GM20431 (cell line): ENCODE measurements at regions not wholly inside any gene's neighbourhood (a gene's known extent, or its start where the extent isn't known, plus 50 kb on each side); places are given as distances from the start of the nearest gene placed in this dataset.

Experiments
- in situ Hi-C: fragments of 300-500 bp; cut with MseI, MboI; formaldehyde crosslinking; loops from one replicate; pipeline ENCODE4 v1.15.0; 2020; ENCODE audit warnings: low sequenced_read_pairs; ENCODE audit not compliant: unreplicated experiment

- in situ Hi-C loops = no loop called here
Measured at GRCh38 chr11:15645201-15645600, 530.5 kb downstream of the INSC start.

- in situ Hi-C loops = no loop called here
Measured at GRCh38 chr11:15649371-15650104, 534.8 kb downstream of the INSC start.

- in situ Hi-C loops = no loop called here
Measured at GRCh38 chr11:15650105-15650938, 535.6 kb downstream of the INSC start.

GRCh38 chr11:15651033-15651432 lies 536.3 kb downstream of the INSC start:
- in situ Hi-C loops = no loop called here

- in situ Hi-C loops = no loop called here
Measured at GRCh38 chr11:15651816-15652215, 537.1 kb downstream of the INSC start.

- in situ Hi-C loops = no loop called here
Measured at GRCh38 chr11:15653191-15653710, 538.5 kb downstream of the INSC start.

- in situ Hi-C loops = no loop called here
Measured at GRCh38 chr11:15654451-15654850, 539.7 kb downstream of the INSC start.

- in situ Hi-C loops = no loop called here
Measured at GRCh38 chr11:15655552-15655951, 540.8 kb downstream of the INSC start.

- in situ Hi-C loops = no loop called here
Measured at GRCh38 chr11:15657264-15657663, 542.5 kb downstream of the INSC start.

GRCh38 chr11:15660496-15660895 lies 545.8 kb downstream of the INSC start:
- in situ Hi-C loops = no loop called here

- in situ Hi-C loops = no loop called here
Measured at GRCh38 chr11:15662285-15662684, 547.6 kb downstream of the INSC start.

- in situ Hi-C loops = no loop called here
Measured at GRCh38 chr11:15663777-15664218, 549.1 kb downstream of the INSC start.

- in situ Hi-C loops = no loop called here
Measured at GRCh38 chr11:15665368-15665871, 550.7 kb downstream of the INSC start.

- in situ Hi-C loops = no loop called here
Measured at GRCh38 chr11:15667127-15667725, 552.5 kb downstream of the INSC start.

GRCh38 chr11:15668718-15669117 lies 554.0 kb downstream of the INSC start:
- in situ Hi-C loops = no loop called here

GRCh38 chr11:15670520-15671070 lies 555.9 kb downstream of the INSC start:
- in situ Hi-C loops = no loop called here

- in situ Hi-C loops = no loop called here
Measured at GRCh38 chr11:15671216-15671615, 556.5 kb downstream of the INSC start.

- in situ Hi-C loops = no loop called here
Measured at GRCh38 chr11:15672825-15673224, 558.1 kb downstream of the INSC start.

GRCh38 chr11:15673408-15673831 lies 558.7 kb downstream of the INSC start:
- in situ Hi-C loops = no loop called here

- in situ Hi-C loops = no loop called here
Measured at GRCh38 chr11:15674756-15675155, 560.0 kb downstream of the INSC start.
